HT1080 (cell line): ENCODE measurements at regions not wholly inside any gene's neighbourhood (a gene's known extent, or its start where the extent isn't known, plus 50 kb on each side); places are given as distances from the start of the nearest gene placed in this dataset.
"Not testable (repeated sequence)": the region's sequence is repeated elsewhere in the genome, so short reads cannot be mapped to it uniquely, and the experiment has no call there.

Experiments used
- DNase-seq: peaks from one replicate; pipeline ENCODE4 v3.0.0-alpha.2; 2015; ENCODE audit warnings: low read depth

GRCh38 chr4:71841336-71841735 lies 57.5 kb upstream of the GC start:
- no peak for DNase-seq

- no peak for DNase-seq
These were observed 63.4 kb upstream of the GC start for GRCh38 chr4:71847300-71847699.

GRCh38 chr4:71855944-71856343 lies 72.1 kb upstream of the GC start:
- no peak for DNase-seq

- DNase-seq: no peak
These were observed 74.0 kb upstream of the GC start for GRCh38 chr4:71857713-71858451.

- DNase-seq: no peak
These were observed 76.8 kb upstream of the GC start for GRCh38 chr4:71860643-71861042.

- no peak for DNase-seq
These were observed 78.4 kb upstream of the GC start for GRCh38 chr4:71862315-71862714.

GRCh38 chr4:71863457-71863856 lies 79.6 kb upstream of the GC start:
- DNase-seq: no peak

GRCh38 chr4:71864380-71864779 lies 80.5 kb upstream of the GC start:
- peak; percentile 5 for DNase-seq

GRCh38 chr4:71866212-71866885 lies 82.5 kb upstream of the GC start:
- no peak for DNase-seq

- DNase-seq: no peak
These were observed 83.7 kb upstream of the GC start for GRCh38 chr4:71867598-71867997.

GRCh38 chr4:71870456-71870855 lies 86.6 kb upstream of the GC start:
- no peak for DNase-seq

GRCh38 chr4:71872221-71872620 lies 88.3 kb upstream of the GC start:
- peak; percentile 8 for DNase-seq

GRCh38 chr4:71872767-71873415 lies 89.0 kb upstream of the GC start:
- DNase-seq: no peak

- no peak for DNase-seq
These were observed 94.5 kb upstream of the GC start for GRCh38 chr4:71878376-71878775.

GRCh38 chr4:71882113-71882841 lies 98.4 kb upstream of the GC start:
- DNase-seq: no peak

GRCh38 chr4:71900366-71900765 lies 116.5 kb upstream of the GC start:
- not testable (repeated sequence) for DNase-seq

GRCh38 chr4:71905594-71905993 lies 121.7 kb upstream of the GC start:
- not testable (repeated sequence) for DNase-seq

- no peak for DNase-seq
These were observed 122.2 kb upstream of the GC start for GRCh38 chr4:71906096-71906495.

- DNase-seq: no peak
These were observed 123.2 kb upstream of the GC start for GRCh38 chr4:71907071-71907470.

- DNase-seq: no peak
These were observed 123.9 kb upstream of the GC start for GRCh38 chr4:71907782-71908181.

- DNase-seq: no peak
These were observed 118.5 kb upstream of the NPFFR2 start for GRCh38 chr4:71913275-71913674.

- no peak for DNase-seq
These were observed 108.7 kb upstream of the NPFFR2 start for GRCh38 chr4:71923070-71923469.
